ENCODE measurements at regions not wholly inside any gene's neighbourhood (a gene's known extent, or its start where the extent isn't known, plus 50 kb on each side); places are given as distances from the start of the nearest gene placed in this dataset.

GRCh38 chr10:42943025-42943818, 133.6 kb upstream of the RET start:
- H3K27ac ChIP-seq (ENCODE audit: insufficient read length, low read depth, low read length), result no peak overlapping the region
- H3T11ph ChIP-seq (ENCODE audit: low read length), result no peak overlapping the region
- no peak overlapping the region for H2AFZ ChIP-seq (ENCODE audit: low read length)
- no peak overlapping the region for H2BK120ac ChIP-seq (ENCODE audit: low read depth, low read length, poor library complexity, severe bottlenecking)
- no CpG with 5 or more reads among the region's 9 CpGs for WGBS (ENCODE audit: extremely low coverage, insufficient read length, low lambda C conversion rate)
- no peak overlapping the region for H2AK5ac ChIP-seq (ENCODE audit: insufficient read length, low read length)
- H3K4me2 ChIP-seq (ENCODE audit: insufficient read depth, insufficient read length, low read length), result no peak overlapping the region
- H3K23me2 ChIP-seq (ENCODE audit: insufficient read length, low read depth, low read length, poor library complexity, severe bottlenecking), result no peaks in the 10 kb centered on the region
- Mint-ChIP-seq H3K27me3 (ENCODE audit: low read depth) (peaks cover 3% of the 10 kb centered on the region), H3K4me1 (peaks cover 0 to 2% of the 10 kb centered on the region in 2 experiments; a peak in 1 of 4 replicates), H3K4me3 (no peak overlapping the region), H3K36me3 (ENCODE audit: insufficient read depth in 1 of 3, low read depth in 3 of 3) (peaks cover 0 to 2% (median 0%) of the 10 kb centered on the region in 3 experiments; a peak in 1 of 7 replicates), H3K9me3 (peaks cover 0 to 3% of the 10 kb centered on the region in 2 experiments; a peak in 3 of 5 replicates), H3K27ac (no peak overlapping the region)
- no peak overlapping the region for H4K91ac ChIP-seq (ENCODE audit: insufficient read length, low read depth, low read length)
- no peak overlapping the region for H2BK15ac ChIP-seq (ENCODE audit: low read depth, low read length)
- no peak for TF ChIP-seq CTCF (conservative IDR thresholded peaks at IDR 0.05)
- no peaks in the 10 kb centered on the region for H3K79me1 ChIP-seq (ENCODE audit: insufficient read depth, low read depth, low read length, poor library complexity, severe bottlenecking)
- no peak overlapping the region for H3K56ac ChIP-seq (ENCODE audit: insufficient read length, low read depth, low read length)
- H3K4me1 ChIP-seq (ENCODE audit: insufficient read depth, low read length), result no peaks in the 10 kb centered on the region
- no peak overlapping the region for H3K9ac ChIP-seq (ENCODE audit: extremely low read depth, insufficient read length, low read length)
- no peak overlapping the region for H3K4ac ChIP-seq (ENCODE audit: low read depth, low read length)
- no peak overlapping the region for H2BK12ac ChIP-seq (ENCODE audit: insufficient read length, low read depth, low read length)
- no peak overlapping the region for H3K14ac ChIP-seq (ENCODE audit: insufficient read depth, low read length)
- H2BK20ac ChIP-seq (ENCODE audit: low read depth, low read length, poor library complexity, severe bottlenecking), result no peak overlapping the region
- H4K8ac ChIP-seq (replicated peaks; ENCODE audit: insufficient read length, low read depth, low read length), result no peak overlapping the region
- no peak for DNase-seq
- H3K9me3 ChIP-seq (ENCODE audit: control insufficient read depth, low read depth, low read length), result no peaks in the 10 kb centered on the region
- H2BK5ac ChIP-seq (ENCODE audit: insufficient read length, low read length), result no peak overlapping the region
- H4K20me1 ChIP-seq (ENCODE audit: control insufficient read depth, insufficient read depth, insufficient read length), result no peaks in the 10 kb centered on the region
- H3K79me2 ChIP-seq (ENCODE audit: insufficient read depth, low read length), result no peaks in the 10 kb centered on the region
- no peak overlapping the region for H3K23ac ChIP-seq (ENCODE audit: insufficient read length, low read depth, low read length)
- no peak overlapping the region for H3K18ac ChIP-seq (ENCODE audit: insufficient read length, low read depth, low read length)
- no peak overlapping the region for H4K5ac ChIP-seq (ENCODE audit: insufficient read length, low read depth, low read length)
- H3K27me3 ChIP-seq (ENCODE audit: insufficient read depth, low read length), result no peaks in the 10 kb centered on the region

Data from H9 (cell line).